Upper lobe of left lung (tissue), 6 donors: ENCODE measurements at regions not wholly inside any gene's neighbourhood (a gene's known extent, or its start where the extent isn't known, plus 50 kb on each side); places are given as distances from the start of the nearest gene placed in this dataset.

Source experiments
- ATAC-seq, 2 donors: fragments of 200-7000 bp; cut with Tn5 transposase; one replicate each; pipeline ENCODE4 v1.9.1; 2022; ENCODE audit warnings: mild to moderate bottlenecking in 2 of 2, moderate library complexity in 2 of 2; ENCODE audit not compliant: low FRiP score in 2 of 2
- DNase-seq, 2 donors: peaks; one replicate each; pipeline ENCODE4 v3.0.0-alpha.2; 2019 to 2020
- H3K27ac ChIP-seq, 4 donors: fragments of 200-600 bp; sonication (generic); one replicate each; pipeline ENCODE4 v1.5.1; 2016 to 2019
- H3K27me3 ChIP-seq, 4 donors: fragments of 200-600 bp; sonication (generic); one replicate each; pipeline ENCODE4 v1.5.1; 2017 to 2019
- H3K36me3 ChIP-seq, 4 donors: fragments of 200-600 bp; sonication (generic); one replicate each; pipeline ENCODE4 v1.5.1; 2016 to 2019
- H3K4me1 ChIP-seq, 4 donors: fragments of 200-600 bp; sonication (generic); one replicate each; pipeline ENCODE4 v1.5.1; 2018 to 2019
- H3K4me3 ChIP-seq, 4 donors: fragments of 200-600 bp; sonication (generic); one replicate each; pipeline ENCODE4 v1.5.1; 2017 to 2019; ENCODE audit warnings: mild to moderate bottlenecking in 2 of 4, moderate library complexity in 1 of 4
- H3K9me3 ChIP-seq, 4 donors: fragments of 200-600 bp; sonication (generic); one replicate each; pipeline ENCODE4 v1.5.1; 2018 to 2019
- EP300 ChIP-seq, 4 donors: sonication (generic); formaldehyde crosslinking; IDR thresholded peaks; one replicate each; pipeline ENCODE4 v1.5.1; 2017; ENCODE audit warnings: antibody characterized with exemption in 4 of 4, control low read depth in 2 of 4
- POLR2A ChIP-seq, 4 donors: fragments of 450-650 bp; IDR thresholded peaks; one replicate each; pipeline ENCODE4 v1.5.1; 2016 to 2017; ENCODE audit warnings: antibody characterized with exemption in 4 of 4, mild to moderate bottlenecking in 2 of 4
- POLR2AphosphoS5 ChIP-seq, 2 donors: sonication (generic); formaldehyde crosslinking; IDR thresholded peaks; one replicate each; pipeline ENCODE4 v1.5.1; 2017; ENCODE audit warnings: antibody characterized with exemption in 2 of 2
- WGBS, 2 donors: methylation state at CpG; one replicate each; pipeline ENCODE4 v1.1.5; 2017 to 2018; 5-methylcytosine and 5-hydroxymethylcytosine counted together
- TF ChIP-seq, protein P1 (sequence below), 6 experiments: fragments of 450-650 bp in 4 of 6; fragments of 200-600 bp in 2 of 6; sonication (generic) in 2 of 6; IDR thresholded peaks; one replicate each; pipeline ENCODE4 v1.5.1; 2016 to 2019; ENCODE audit warnings: antibody characterized with exemption in 6 of 6
- donor health status: DM: no; HTN: no; CAD: no; lungs with moderate emphysema.
- donor health status: DM: no; HTN: yes; CAD: no; lungs with severe emphysema.

DNA sequence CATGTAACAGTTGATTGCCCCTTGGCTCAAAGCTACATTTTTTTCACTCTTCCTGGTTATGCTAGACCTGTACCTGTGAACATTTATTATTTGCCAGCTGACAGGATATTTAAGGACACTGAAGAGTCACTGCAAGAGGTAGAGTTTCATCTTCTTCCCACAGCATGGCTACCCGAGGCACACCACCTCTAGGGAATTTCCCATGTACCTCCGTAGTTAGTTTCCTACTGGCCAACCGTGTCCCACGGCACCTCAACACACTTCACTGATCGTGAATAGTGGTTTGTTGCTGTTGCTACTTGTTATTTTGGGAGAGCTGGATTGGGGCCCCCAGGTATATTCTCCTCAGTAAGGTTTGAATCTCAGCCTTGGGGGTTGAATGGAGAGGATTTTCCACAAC lies 648.6 kb downstream of the SEMA5A start:
- no peaks in the 10 kb centered on the region for H3K36me3 ChIP-seq
- H3K27ac ChIP-seq = no peak overlapping the region
- TF ChIP-seq POLR2A (IDR thresholded peaks at IDR 0.05) (no peak), EP300 (IDR thresholded peaks at IDR 0.05) (no peak), POLR2AphosphoS5 (IDR thresholded peaks at IDR 0.05) (no peak)
- TF ChIP-seq, protein P1, sequence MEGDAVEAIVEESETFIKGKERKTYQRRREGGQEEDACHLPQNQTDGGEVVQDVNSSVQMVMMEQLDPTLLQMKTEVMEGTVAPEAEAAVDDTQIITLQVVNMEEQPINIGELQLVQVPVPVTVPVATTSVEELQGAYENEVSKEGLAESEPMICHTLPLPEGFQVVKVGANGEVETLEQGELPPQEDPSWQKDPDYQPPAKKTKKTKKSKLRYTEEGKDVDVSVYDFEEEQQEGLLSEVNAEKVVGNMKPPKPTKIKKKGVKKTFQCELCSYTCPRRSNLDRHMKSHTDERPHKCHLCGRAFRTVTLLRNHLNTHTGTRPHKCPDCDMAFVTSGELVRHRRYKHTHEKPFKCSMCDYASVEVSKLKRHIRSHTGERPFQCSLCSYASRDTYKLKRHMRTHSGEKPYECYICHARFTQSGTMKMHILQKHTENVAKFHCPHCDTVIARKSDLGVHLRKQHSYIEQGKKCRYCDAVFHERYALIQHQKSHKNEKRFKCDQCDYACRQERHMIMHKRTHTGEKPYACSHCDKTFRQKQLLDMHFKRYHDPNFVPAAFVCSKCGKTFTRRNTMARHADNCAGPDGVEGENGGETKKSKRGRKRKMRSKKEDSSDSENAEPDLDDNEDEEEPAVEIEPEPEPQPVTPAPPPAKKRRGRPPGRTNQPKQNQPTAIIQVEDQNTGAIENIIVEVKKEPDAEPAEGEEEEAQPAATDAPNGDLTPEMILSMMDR (IDR thresholded peaks at IDR 0.05) = no peak
- no peak overlapping the region for H3K4me3 ChIP-seq
- no peak for ATAC-seq
- no peaks in the 10 kb centered on the region for H3K4me1 ChIP-seq
- WGBS, 2 donors = 81 to 83% methylated on average over 5 of the region's 5 CpGs
- no peaks in the 10 kb centered on the region for H3K27me3 ChIP-seq
- H3K9me3 ChIP-seq = no peaks in the 10 kb centered on the region
- no peak for DNase-seq

DNA sequence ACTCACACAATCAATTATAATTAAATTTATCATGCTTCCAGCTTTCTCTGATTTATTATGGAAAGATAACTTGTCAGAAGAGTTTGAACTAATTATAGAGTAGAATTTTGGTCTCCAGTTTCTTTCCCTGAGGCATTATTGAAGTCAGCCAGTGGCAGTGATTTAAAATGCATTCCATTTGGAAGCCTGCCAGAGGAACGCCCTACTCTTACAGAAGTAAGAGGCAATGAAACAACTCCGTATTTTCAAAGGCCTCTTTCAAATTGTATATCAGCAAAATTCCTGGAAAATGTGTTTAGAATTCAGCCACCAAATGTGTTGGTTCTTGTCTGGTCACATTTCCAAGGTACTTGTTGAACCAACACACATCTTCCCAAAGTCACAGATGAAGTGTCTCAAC lies 640.9 kb downstream of the SEMA5A start:
- no peak for DNase-seq
- ATAC-seq = no peak

DNA sequence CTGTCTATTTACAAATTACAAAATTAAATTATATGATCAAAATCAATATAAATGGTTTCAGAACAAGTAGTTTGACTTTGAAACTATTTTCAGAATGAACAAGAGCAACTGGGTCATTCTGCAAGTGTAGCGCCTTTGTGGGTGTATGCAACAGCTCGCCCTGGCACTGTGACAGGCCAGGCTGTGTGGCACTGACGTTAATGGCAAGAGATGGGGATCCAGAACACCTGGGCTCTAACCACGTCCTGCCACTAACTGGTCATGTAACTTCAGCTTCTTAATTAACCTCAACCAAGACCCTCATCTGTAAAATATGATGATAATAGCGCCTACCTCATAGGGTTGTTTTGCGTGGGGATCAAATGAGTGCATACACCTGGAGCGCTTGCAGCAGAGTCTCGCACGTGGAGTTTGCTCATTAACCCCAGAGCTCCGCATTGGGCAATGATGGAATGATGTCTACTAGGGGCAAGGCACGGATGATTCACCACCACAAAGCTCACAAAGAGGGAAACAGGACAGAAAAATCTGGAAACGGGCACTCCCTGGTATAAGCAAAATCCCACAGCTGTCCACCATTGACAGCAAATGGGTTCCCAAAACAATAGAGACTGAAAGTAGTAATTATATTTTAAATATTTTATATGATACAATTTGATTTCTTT lies 639.4 kb downstream of the SEMA5A start:
- Histone ChIP-seq H3K4me3 (no peak overlapping the region), H3K9me3 (no peaks in the 10 kb centered on the region), H3K4me1 (no peaks in the 10 kb centered on the region), H3K27ac (no peak overlapping the region), H3K27me3 (no peaks in the 10 kb centered on the region), H3K36me3 (no peaks in the 10 kb centered on the region)
- TF ChIP-seq POLR2A (IDR thresholded peaks at IDR 0.05) (no peak), POLR2AphosphoS5 (IDR thresholded peaks at IDR 0.05) (no peak), EP300 (IDR thresholded peaks at IDR 0.05) (no peak)
- TF ChIP-seq, protein P1 (IDR thresholded peaks at IDR 0.05) = no peak
- WGBS, 2 donors = 85% methylated on average over 12 of the region's 12 CpGs
- no peak for ATAC-seq
- no peak for DNase-seq

More for the DNA sequence above, 640.9 kb downstream of the SEMA5A start:
- Histone ChIP-seq H3K27ac (no peak overlapping the region), H3K4me1 (no peaks in the 10 kb centered on the region), H3K27me3 (no peaks in the 10 kb centered on the region), H3K4me3 (no peak overlapping the region), H3K36me3 (no peaks in the 10 kb centered on the region), H3K9me3 (no peaks in the 10 kb centered on the region)
- 42 to 45% methylated on average over 2 of the region's 2 CpGs for WGBS, 2 donors
- TF ChIP-seq EP300 (IDR thresholded peaks at IDR 0.05) (no peak), POLR2AphosphoS5 (IDR thresholded peaks at IDR 0.05) (no peak), POLR2A (IDR thresholded peaks at IDR 0.05) (no peak)
- TF ChIP-seq, protein P1 (IDR thresholded peaks at IDR 0.05) = no peak

DNA sequence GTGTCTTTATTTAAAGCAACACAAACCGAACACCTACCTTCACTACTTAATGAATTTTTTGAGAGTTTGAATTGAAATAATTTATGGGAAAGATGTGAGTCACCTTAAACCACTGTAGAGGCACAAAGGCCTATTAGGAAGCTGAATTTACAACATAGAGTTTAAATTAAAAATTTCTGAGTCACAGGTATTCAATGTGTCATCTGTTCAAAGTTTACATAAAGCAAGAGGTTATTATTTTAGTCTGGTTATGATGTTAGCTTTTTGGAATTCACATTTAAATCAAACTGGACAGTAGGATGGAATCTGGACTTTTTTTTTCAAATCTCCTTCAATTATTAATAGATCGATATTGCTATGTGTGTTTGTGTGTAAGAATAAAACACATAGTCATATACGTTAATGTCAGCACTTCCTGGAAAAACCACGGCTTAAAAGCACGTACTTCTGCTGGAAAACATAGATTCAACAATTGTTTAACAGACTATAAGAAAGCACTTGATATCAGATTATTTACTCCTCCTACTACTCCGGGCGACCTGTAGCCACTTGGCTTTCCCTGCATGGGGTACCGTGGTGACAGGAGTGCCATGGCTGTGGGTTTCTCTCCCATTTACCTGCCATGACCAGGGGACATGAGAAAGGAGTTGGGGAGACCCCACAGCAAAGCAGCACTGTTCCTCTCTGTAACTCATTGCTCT lies 638.6 kb downstream of the SEMA5A start:
- Histone ChIP-seq H3K36me3 (no peaks in the 10 kb centered on the region), H3K4me3 (no peak overlapping the region), H3K4me1 (no peaks in the 10 kb centered on the region), H3K9me3 (no peaks in the 10 kb centered on the region), H3K27me3 (no peaks in the 10 kb centered on the region), H3K27ac (no peak overlapping the region)
- TF ChIP-seq POLR2AphosphoS5 (IDR thresholded peaks at IDR 0.05) = no peak
- no peak for TF ChIP-seq EP300 (IDR thresholded peaks at IDR 0.05)
- TF ChIP-seq, protein P1 (IDR thresholded peaks at IDR 0.05) = no peak
- TF ChIP-seq POLR2A (IDR thresholded peaks at IDR 0.05) = no peak
- ATAC-seq = no peak
- no peak for DNase-seq
- 69 to 85% methylated on average over 8 of the region's 8 CpGs for WGBS, 2 donors
